HepG2 (cell line): ENCODE measurements at regions not wholly inside any gene's neighbourhood (a gene's known extent, or its start where the extent isn't known, plus 50 kb on each side); places are given as distances from the start of the nearest gene placed in this dataset.

Experiments
- ATAC-seq: fragments of 200-7000 bp; cut with Tn5 transposase; 3 replicates; pipeline ENCODE4 v1.9.1; 2020; ENCODE audit warnings: mild to moderate bottlenecking, moderate library complexity
- BruUV-seq: library from RNA; stranded (reverse); fragments of 400-500 nt; replicated peaks from 2 replicates; lab custom pipeline; 2021; lab: Mats Ljungman, UMichigan
- CTCF ChIA-PET: fragments of 300-600 bp; formaldehyde crosslinking; extraction: SDS; loops from one replicate; lab custom pipeline; 2021; ENCODE audit warnings: low total read pairs, inconsistent platforms, low intra/inter-chr PET ratio; lab: Yijun Ruan, JAX
- POLR2A ChIA-PET: fragments of 350-600 bp; sonication (Branson Sonifier 250); formaldehyde crosslinking; loops from one replicate; lab custom pipeline; 2020; ENCODE audit warnings: antibody characterized with exemption, inconsistent platforms; lab: Yijun Ruan, JAX
- DNase-seq: peaks from one replicate; pipeline ENCODE4 v3.0.0-alpha.2; 2015; ENCODE audit warnings: low spot score
- FAIRE-seq: peaks from 3 replicates; lab custom pipeline; 2011; peaks lifted over from hg19 to GRCh38; lab: Jason Lieb, UNC
- H2AFZ ChIP-seq: one replicate; pipeline ENCODE4 v1.6.1; 2011; ENCODE audit warnings: low read length, inconsistent platforms
- H3K27ac ChIP-seq: fragments of 300-600 bp; 3 replicates; pipeline ENCODE4 v1.8.0; 2011; ENCODE audit warnings: mixed run types, mild to moderate bottlenecking, mixed read lengths, low read length, inconsistent platforms; ENCODE audit not compliant: insufficient read depth; ENCODE audit errors: extremely low read length
- H3K27me3 ChIP-seq, 2 experiments: fragments of 200-600 bp in 1 of 2; 2 replicates in 1 of 2; 3 replicates in 1 of 2; pipeline versions ENCODE4 v1.6.0 to v1.8.0; 2011; ENCODE audit warnings: low read length in 2 of 2, mild to moderate bottlenecking in 2 of 2, moderate library complexity in 2 of 2, inconsistent platforms in 1 of 2; ENCODE audit not compliant: insufficient read depth in 2 of 2, control insufficient read depth in 1 of 2
- H3K36me3 ChIP-seq, 2 experiments: fragments of 200-600 bp in 1 of 2; replicated peaks in 1 of 2; 2 replicates in 1 of 2; 3 replicates in 1 of 2; pipeline versions ENCODE4 v1.5.1 to v1.8.0; 2011; ENCODE audit warnings: low read length in 2 of 2, inconsistent platforms in 1 of 2; ENCODE audit not compliant: insufficient read depth in 2 of 2, control insufficient read depth in 1 of 2
- H3K4me1 ChIP-seq: 2 replicates; pipeline ENCODE4 v1.5.1; 2012; ENCODE audit warnings: low read length, inconsistent platforms; ENCODE audit not compliant: insufficient read depth
- H3K4me2 ChIP-seq: 2 replicates; pipeline ENCODE4 v1.6.0; 2011; ENCODE audit warnings: low read depth, low read length, inconsistent platforms
- H3K4me3 ChIP-seq, 3 experiments: fragments of 200-600 bp in 1 of 3; sonication (generic), shearing (Covaris generic) in 1 of 3; replicated peaks in 1 of 3; 2 replicates each; pipeline ENCODE4 v1.5.1; 2011 to 2016; ENCODE audit warnings: low read length in 3 of 3, inconsistent platforms in 2 of 3, low read depth in 2 of 3, mild to moderate bottlenecking in 2 of 3, control low read depth in 1 of 3, mixed read lengths in 1 of 3; ENCODE audit not compliant: insufficient read depth in 1 of 3
- H3K79me2 ChIP-seq: one replicate; pipeline ENCODE4 v1.6.1; 2011; ENCODE audit warnings: low read length, inconsistent platforms; ENCODE audit not compliant: insufficient read depth
- H3K9ac ChIP-seq: 2 replicates; pipeline ENCODE4 v1.6.0; 2011; ENCODE audit warnings: mild to moderate bottlenecking, low read depth, low read length, inconsistent platforms; ENCODE audit not compliant: insufficient read depth
- H3K9me3 ChIP-seq: 2 replicates; pipeline ENCODE4 v1.5.1; 2012; ENCODE audit warnings: mild to moderate bottlenecking, low read length
- H4K20me1 ChIP-seq: 2 replicates; pipeline ENCODE4 v1.6.0; 2011; ENCODE audit warnings: inconsistent platforms, mild to moderate bottlenecking, low read length, moderate library complexity; ENCODE audit not compliant: insufficient read depth
- CEBPB ChIP-seq: IDR thresholded peaks from 2 replicates; pipeline ENCODE4 v1.6.1; 2011; ENCODE audit warnings: low read depth, low read length, improper control_type of control experiment, borderline replicate concordance
- HIVEP1 ChIP-seq: sonication (generic); formaldehyde crosslinking; IDR thresholded peaks from 2 replicates; pipeline ENCODE4 v1.4.0; 2020; ENCODE audit warnings: mild to moderate bottlenecking, missing genetic modification reagents
- MAF1 ChIP-seq: sonication (generic); formaldehyde crosslinking; IDR thresholded peaks from 2 replicates; pipeline ENCODE4 v1.5.0; 2020; ENCODE audit warnings: missing genetic modification reagents, borderline replicate concordance
- MAFF ChIP-seq: IDR thresholded peaks from 2 replicates; pipeline ENCODE4 v1.6.1; 2011; ENCODE audit warnings: low read depth, low read length, improper control_type of control experiment
- PHF5A ChIP-seq: IDR thresholded peaks from one replicate; pipeline ENCODE4 v1.6.1; 2018; ENCODE audit warnings: low read depth, missing genetic modification reagents; ENCODE audit not compliant: unreplicated experiment
- SMC3 ChIP-seq: IDR thresholded peaks from 2 replicates; pipeline ENCODE4 v1.6.1; 2011; ENCODE audit warnings: low read length, improper control_type of control experiment
- ZBTB20 ChIP-seq: sonication (generic); formaldehyde crosslinking; IDR thresholded peaks from 2 replicates; pipeline ENCODE4 v1.8.1; 2023; ENCODE audit warnings: missing genetic modification reagents, low read depth, mild to moderate bottlenecking, borderline replicate concordance
- ZNF44 ChIP-seq: sonication (generic); formaldehyde crosslinking; IDR thresholded peaks from 2 replicates; pipeline ENCODE4 v1.5.1; 2020; ENCODE audit warnings: mild to moderate bottlenecking, missing genetic modification reagents
- ZNF672 ChIP-seq: sonication (generic); formaldehyde crosslinking; IDR thresholded peaks from 2 replicates; pipeline ENCODE4 v1.8.1; 2022; ENCODE audit warnings: missing genetic modification reagents
- ZNF792 ChIP-seq: IDR thresholded peaks from 2 replicates; pipeline ENCODE4 v1.6.1; 2016
- WGBS: methylation state at CpG from one replicate; pipeline ENCODE4 v1.1.6; 2017; ENCODE audit warnings: low lambda C conversion rate; 5-methylcytosine and 5-hydroxymethylcytosine counted together
- in situ Hi-C: cut with HindIII; loops from 2 replicates; pipeline ENCODE4 v1.10.0; 2017; ENCODE audit warnings: low pct_unique_long_range_greater_than_20kb; ENCODE audit not compliant: extremely low pct_ligation_motif_present
- intact Hi-C: fragments of 100-400 bp; cut with micrococcal nuclease; formaldehyde crosslinking; loops from one replicate; pipeline ENCODE4 v1.10.0; 2022; ENCODE audit not compliant: unreplicated experiment

GRCh38 chr5:159392871-159393270, 62.6 kb upstream of the IL12B start:
- H3K4me1 ChIP-seq: no peaks in the 10 kb centered on the region
- H2AFZ ChIP-seq: no peak overlapping the region
- intact Hi-C loops (no loop called here), in situ Hi-C loops (no loop called here)
- no peaks in the 10 kb centered on the region for H3K9me3 ChIP-seq
- no TSS peak for BruUV-seq
- ChIA-PET CTCF (no interaction called here), POLR2A (no interaction called here)
- no peaks in the 10 kb centered on the region for H3K79me2 ChIP-seq
- no peak for FAIRE-seq
- no peak overlapping the region for H3K9ac ChIP-seq
- no peaks in the 10 kb centered on the region for H4K20me1 ChIP-seq
- H3K27me3 ChIP-seq: no peaks in the 10 kb centered on the region
- no peak overlapping the region for H3K4me3 ChIP-seq
- H3K27ac ChIP-seq: no peak overlapping the region
- no peaks in the 10 kb centered on the region for H3K36me3 ChIP-seq
- 4% methylated on average over 2 of the region's 2 CpGs for WGBS
- TF ChIP-seq MAF1 (CRISPR knock-in tag): no peak
- no peak for ATAC-seq
- DNase-seq: no peak
- no peak overlapping the region for H3K4me2 ChIP-seq

- H3K4me2 ChIP-seq: no peak overlapping the region
- WGBS: 12% methylated on average over 5 of the region's 5 CpGs
- H3K36me3 ChIP-seq: no peaks in the 10 kb centered on the region
- ATAC-seq (no peak), DNase-seq (no peak)
- BruUV-seq: no TSS peak
- no peaks in the 10 kb centered on the region for H4K20me1 ChIP-seq
- no peaks in the 10 kb centered on the region for H3K79me2 ChIP-seq
- TF ChIP-seq MAFF: no peak
- no peak for TF ChIP-seq ZBTB20 (CRISPR knock-in tag)
- no peak for TF ChIP-seq SMC3
- TF ChIP-seq ZNF792 (CRISPR knock-in tag): no peak
- TF ChIP-seq ZNF672 (CRISPR knock-in tag): no peak
- TF ChIP-seq CEBPB: no peak
- no peak for TF ChIP-seq HIVEP1
- TF ChIP-seq ZNF44: no peak
- TF ChIP-seq PHF5A (CRISPR knock-in tag): no peak
- TF ChIP-seq, all 625 proteins: peak for 0
- H3K9ac ChIP-seq: no peak overlapping the region
- ChIA-PET CTCF (no interaction called here), POLR2A (no interaction called here)
- intact Hi-C loops (no loop called here), in situ Hi-C loops (no loop called here)
- H3K27me3 ChIP-seq: no peaks in the 10 kb centered on the region
- no peak for FAIRE-seq
- no peak overlapping the region for H3K27ac ChIP-seq
- H3K4me3 ChIP-seq: no peak overlapping the region
- H2AFZ ChIP-seq: no peak overlapping the region
- H3K4me1 ChIP-seq: no peaks in the 10 kb centered on the region
- H3K9me3 ChIP-seq: no peaks in the 10 kb centered on the region
Measured at GRCh38 chr5:159393854-159394274, 63.6 kb upstream of the IL12B start.
